Upper lobe of left lung (tissue), 4 donors: ENCODE measurements at regions not wholly inside any gene's neighbourhood (a gene's known extent, or its start where the extent isn't known, plus 50 kb on each side); places are given as distances from the start of the nearest gene placed in this dataset.

Experiments
- CTCF ChIP-seq, 6 experiments: fragments of 450-650 bp in 4 of 6; fragments of 200-600 bp in 2 of 6; sonication (generic) in 2 of 6; IDR thresholded peaks; one replicate each; pipeline ENCODE4 v1.5.1; 2016 to 2019; ENCODE audit warnings: antibody characterized with exemption in 6 of 6
- POLR2A ChIP-seq, 4 donors: fragments of 450-650 bp; IDR thresholded peaks; one replicate each; pipeline ENCODE4 v1.5.1; 2016 to 2017; ENCODE audit warnings: antibody characterized with exemption in 4 of 4, mild to moderate bottlenecking in 2 of 4

- TF ChIP-seq CTCF (IDR thresholded peaks at IDR 0.05), result no peak
- no peak for TF ChIP-seq POLR2A (IDR thresholded peaks at IDR 0.05)
Observed at GRCh38 chr2:238706163-238706562, 141.7 kb upstream of the TWIST2 start.
